GM04504 (cell line): ENCODE measurements at regions not wholly inside any gene's neighbourhood (a gene's known extent, or its start where the extent isn't known, plus 50 kb on each side); places are given as distances from the start of the nearest gene placed in this dataset.
"Not testable (repeated sequence)": the region's sequence is repeated elsewhere in the genome, so short reads cannot be mapped to it uniquely, and the experiment has no call there.

ENCODE experiments used
- DNase-seq: peaks from one replicate; pipeline ENCODE4 v3.0.0-alpha.2; 2012; ENCODE audit warnings: low read depth

DNA sequence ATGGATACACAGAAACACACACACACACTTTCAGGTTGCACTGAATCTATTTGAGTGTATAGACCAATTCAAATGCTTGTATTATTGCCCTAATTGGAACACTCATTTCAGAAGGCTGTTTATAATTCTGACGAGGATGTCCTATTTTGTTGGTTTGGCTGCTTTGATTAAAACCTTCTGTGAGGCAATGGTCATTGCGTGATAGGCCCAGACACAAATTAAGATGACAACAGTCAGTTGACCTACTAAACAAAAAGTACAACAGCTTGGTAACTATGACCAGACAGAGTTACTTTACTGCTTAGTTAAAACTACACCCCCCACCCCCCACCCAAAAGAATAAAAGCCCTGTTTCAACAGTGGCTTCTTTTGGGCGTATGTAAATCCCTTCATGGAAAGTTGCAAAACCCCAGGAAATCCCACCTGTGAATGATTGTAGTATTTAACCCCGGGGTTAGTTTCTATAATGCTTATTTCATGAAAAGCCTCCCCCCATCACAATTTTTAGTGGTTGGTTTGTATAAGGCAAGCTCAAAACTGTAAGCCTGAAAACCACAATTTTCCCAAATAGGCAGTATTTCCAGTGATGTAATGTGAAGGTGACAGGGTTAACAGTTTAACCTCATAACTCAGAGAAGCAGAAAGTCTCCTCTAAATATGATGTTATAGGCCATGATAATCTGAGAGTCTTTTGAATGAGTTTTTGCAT lies 340.8 kb downstream of the FGF10 start:
- DNase-seq: peak; percentile 19

DNA sequence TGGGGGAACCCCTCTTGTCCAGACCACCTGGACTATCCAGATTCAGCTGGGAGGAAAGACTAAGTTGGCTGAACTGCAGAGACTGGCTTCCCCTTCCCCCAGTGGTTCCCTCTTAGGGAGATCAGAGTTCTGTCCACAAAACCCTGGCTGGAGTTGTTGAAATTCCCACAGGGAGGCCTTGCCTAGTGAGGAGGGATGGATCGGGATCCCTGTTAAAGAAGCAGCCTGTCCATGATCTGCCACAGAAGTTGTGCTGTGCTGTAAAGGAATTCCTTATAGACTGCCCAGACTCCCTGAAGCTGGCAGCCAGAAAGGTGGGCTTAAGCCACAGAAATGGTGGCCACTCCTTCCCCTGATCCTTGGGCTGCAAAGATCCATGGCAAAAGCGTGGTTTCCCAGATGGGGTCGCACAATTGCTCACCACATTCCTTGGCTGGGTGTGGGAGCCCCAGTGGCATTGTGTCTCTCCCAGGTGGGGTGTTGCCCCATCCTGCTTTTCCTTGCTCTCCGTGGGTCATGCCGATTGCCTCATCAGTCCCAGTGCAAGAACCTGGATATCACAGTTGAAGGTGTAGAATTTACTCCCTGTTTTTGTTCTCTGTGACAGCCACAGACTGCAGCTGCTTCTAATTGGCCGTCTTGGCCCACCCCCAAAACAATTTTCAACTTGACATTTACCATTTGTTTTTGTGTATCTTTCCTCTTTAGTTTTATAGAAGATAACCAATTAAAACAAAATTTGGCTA lies 342.4 kb downstream of the FGF10 start:
- no peak for DNase-seq

DNA sequence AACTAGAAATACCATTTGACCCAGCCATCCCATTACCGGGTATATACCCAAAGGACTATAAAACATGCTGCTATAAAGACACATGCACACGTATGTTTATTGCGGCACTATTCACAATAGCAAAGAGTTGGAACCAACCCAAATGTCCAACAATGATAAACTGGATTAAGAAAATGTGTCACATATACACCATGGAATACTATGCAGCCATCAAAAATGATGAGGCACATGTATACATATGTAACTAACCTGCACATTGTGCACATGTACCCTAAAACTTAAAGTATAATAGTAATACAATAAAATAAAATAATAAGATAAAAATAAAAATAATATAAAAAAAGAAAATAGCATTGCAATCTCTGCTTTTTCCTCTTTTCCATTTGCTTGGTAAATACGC lies 344.7 kb downstream of the FGF10 start:
- DNase-seq: not testable (repeated sequence)

DNA sequence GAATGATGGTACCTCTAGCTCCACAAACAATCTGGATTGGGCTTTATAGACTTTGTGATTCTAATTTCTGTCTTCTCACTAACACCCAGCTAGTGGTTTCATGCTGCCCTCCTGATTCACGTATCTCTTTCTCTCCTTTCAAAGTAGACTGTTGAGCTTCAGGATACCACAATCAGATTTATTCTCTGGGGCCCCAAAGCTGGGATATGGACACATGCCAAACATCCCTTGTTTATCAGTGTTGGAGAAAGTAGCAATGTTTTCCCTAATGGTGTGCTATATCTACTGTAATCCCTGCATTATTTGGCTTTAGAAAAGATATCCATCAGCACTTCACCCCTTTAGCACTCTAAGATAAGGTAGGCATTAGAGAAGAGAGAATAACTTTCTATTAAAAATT lies 361.0 kb downstream of the FGF10 start:
- DNase-seq: no peak

- DNase-seq: no peak
Observed at GRCh38 chr5:44022622-44023021, 366.6 kb downstream of the FGF10 start.

- DNase-seq: no peak
Observed at GRCh38 chr5:44011518-44011917, 377.7 kb downstream of the FGF10 start.

- no peak for DNase-seq
Observed at GRCh38 chr5:44002381-44002901, 386.8 kb downstream of the FGF10 start.

GRCh38 chr5:44001675-44002380 lies 387.4 kb downstream of the FGF10 start:
- DNase-seq: no peak

DNA sequence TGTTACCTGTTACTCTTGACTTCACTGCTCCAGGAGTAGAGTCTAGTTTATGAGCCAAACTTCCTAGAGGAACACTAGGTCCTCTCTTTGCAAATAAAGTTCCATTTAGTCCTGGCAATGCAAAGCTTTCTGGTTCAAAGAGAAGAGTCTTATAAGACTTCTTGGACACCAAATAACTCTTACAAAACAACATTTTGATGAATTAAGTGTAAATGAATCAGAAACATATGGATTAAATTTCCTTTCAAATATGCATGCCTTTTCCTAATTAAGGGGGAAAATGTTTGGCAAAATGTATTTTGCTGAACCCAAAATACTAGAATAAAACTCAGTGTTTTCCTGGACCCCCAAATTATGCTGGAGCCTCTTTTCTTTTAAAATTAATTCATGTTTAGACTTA lies 388.0 kb downstream of the FGF10 start:
- no peak for DNase-seq

GRCh38 chr5:43997647-43998272 lies 391.5 kb downstream of the FGF10 start:
- DNase-seq: no peak

DNA sequence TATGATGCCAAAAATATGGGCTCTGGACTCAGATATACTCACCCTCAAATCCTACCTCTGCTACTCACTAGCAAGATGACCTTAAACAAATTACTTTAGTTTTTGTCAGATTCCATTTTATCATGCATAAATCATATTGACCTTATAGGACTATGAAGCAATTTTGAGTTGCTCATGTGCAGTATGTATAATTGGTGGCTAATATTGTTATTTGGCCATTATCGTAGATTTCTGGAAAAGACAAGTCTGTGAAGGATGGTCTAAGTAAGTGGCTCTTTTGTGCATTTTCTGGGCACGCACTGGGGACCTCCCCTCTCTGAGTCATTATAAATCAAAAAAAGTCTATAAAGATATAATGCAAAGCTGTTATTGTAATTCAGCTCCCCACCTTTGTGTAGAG lies 393.0 kb downstream of the FGF10 start:
- no peak for DNase-seq

GRCh38 chr5:43994352-43994708 lies 391.4 kb downstream of the NNT start:
- no peak for DNase-seq

DNA sequence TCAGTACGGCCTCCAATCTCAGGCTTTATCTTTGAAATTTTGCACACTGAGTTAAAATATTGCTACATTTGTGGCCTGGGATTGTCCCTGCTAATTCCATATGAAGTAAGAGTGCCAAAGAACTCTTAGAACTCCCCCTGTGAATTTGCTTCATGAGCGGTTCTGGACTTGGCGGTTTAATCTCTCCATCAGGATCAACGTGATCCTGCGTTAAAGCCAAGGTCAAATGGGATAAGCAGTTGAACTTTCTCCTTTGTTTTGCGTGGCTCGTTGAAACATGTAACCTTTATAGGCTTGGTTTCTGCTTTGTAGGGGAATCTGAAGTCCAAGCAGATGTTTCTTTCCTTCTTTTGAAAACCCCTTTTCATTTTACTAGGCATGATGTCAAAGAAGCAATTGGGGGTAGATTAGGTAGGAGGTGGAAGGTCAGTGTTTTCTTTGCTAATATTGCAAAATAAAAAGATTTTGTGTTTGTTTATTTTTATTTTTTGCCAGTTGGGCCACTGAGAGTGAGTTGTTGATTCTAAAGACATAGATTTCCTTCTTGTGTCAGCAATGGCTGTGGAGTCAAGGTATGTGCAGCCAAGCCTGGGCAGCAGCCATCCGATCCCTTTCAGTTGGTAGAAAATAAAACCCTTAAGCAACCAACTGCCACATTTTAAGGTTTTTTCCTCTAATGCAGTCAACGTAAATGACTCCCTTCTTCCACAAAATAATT lies 390.8 kb downstream of the NNT start:
- DNase-seq: no peak

- no peak for DNase-seq
Observed at GRCh38 chr5:43985411-43985810, 382.4 kb downstream of the NNT start.

- DNase-seq: no peak
Observed at GRCh38 chr5:43981556-43981955, 378.6 kb downstream of the NNT start.

GRCh38 chr5:43973908-43974307 lies 370.9 kb downstream of the NNT start:
- no peak for DNase-seq

GRCh38 chr5:43973318-43973717 lies 370.3 kb downstream of the NNT start:
- DNase-seq: no peak

DNA sequence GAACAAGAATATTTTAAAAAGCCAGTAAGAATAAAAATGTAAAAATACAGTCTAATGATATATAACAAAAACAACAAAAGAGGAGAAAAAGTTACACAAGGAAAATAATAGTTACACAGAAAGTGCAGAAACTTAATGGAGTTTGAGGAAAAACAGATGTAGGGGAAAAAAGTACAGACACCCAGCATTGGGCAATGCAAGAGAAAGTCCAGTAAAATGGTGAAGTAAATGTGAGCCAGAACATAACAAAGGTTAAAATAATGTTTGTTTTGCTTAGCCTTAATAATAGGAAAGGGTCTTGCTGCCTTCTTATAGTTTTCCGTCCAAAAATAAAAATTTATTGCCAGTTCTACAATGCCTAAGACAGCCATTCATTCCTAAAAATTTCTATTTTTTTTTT lies 364.2 kb downstream of the NNT start:
- no peak for DNase-seq

DNA sequence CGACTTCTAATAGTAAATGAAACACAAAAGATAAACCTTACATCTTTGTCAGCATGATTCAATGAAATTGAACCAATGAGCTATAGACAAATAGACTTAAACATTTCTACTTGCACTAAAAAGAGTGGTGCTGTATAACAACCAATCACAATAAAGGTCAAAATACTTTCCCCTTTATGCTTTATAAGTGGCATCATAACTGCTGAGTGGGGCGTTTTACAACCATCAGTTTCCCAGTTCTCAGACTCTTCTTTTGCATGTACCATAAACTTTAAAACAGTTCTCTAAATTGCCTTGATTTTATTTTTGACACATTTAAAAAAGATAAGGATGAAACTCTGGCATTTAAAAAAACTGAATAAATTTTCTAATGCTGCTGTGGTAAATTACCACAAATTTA lies 356.2 kb downstream of the NNT start:
- no peak for DNase-seq

DNA sequence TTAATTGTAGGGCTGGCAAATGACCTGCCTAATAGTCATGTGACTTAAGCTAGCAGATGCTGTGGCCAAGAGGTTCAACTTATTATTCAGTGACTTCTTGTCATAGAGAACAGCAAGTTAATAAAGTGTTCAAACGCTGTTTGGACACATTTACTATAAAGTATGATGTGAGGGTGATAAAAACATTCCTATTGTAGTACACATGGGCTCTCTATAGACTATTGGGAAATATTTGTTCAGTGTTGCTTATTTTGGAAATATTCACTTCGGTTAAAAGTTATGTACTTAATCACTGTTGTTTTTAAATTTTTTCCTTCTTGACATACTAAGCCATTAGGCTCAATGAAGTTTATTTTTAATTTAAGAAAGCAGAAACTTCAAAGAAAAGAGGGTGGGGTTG lies 345.0 kb downstream of the NNT start:
- DNase-seq: peak; percentile 29

DNA sequence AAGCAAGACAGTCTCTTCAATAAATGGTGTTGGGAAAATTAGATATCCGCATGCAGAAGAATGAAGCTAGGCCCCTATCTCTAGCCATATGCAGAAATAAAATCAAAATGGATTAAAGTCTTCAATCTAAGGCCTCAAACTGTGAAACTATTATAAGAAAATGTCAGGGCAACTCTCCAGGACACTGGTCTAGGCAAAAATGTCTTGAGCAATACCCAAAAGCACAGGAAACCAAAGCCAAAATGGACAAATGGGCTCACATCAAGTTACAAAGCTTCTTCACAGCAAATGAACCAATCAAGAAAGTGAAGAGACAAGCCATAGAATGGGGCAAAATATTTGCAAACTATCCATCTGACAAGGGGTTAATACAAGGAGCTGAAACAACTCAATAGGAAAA lies 338.8 kb downstream of the NNT start:
- no peak for DNase-seq

DNA sequence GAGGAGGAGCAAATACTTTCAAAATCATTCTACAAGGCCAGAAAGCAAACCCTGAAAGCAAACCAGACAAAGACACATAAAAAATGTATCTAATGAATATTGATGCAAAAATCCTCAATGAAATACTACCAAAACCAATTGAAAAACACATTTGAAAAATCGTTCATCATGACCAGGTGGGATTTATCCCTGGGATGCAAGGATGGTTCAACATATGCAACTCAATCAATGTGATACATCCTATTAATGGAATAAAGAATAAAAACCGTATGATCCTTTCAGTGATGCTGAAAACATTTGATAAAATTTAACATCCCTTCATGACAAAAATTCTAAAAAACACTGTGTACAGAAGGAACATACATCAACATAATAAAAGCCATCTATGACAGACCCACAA lies 337.6 kb downstream of the NNT start:
- no peak for DNase-seq
